GM18511 (cell line): ENCODE measurements at regions not wholly inside any gene's neighbourhood (a gene's known extent, or its start where the extent isn't known, plus 50 kb on each side); places are given as distances from the start of the nearest gene placed in this dataset.

Experiments used
- ATAC-seq: cut with Tn5 transposase; IDR thresholded peaks from one replicate; pipeline ENCODE4 v1.9.1; 2021; ENCODE audit warnings: mild to moderate bottlenecking, moderate library complexity; ENCODE audit not compliant: unreplicated experiment

- ATAC-seq, result no peak
These were observed 381.2 kb upstream of the MC4R start for GRCh38 chr18:60753753-60754152.

GRCh38 chr18:60754413-60755009 is 381.9 kb upstream of the MC4R start:
- no peak for ATAC-seq

DNA sequence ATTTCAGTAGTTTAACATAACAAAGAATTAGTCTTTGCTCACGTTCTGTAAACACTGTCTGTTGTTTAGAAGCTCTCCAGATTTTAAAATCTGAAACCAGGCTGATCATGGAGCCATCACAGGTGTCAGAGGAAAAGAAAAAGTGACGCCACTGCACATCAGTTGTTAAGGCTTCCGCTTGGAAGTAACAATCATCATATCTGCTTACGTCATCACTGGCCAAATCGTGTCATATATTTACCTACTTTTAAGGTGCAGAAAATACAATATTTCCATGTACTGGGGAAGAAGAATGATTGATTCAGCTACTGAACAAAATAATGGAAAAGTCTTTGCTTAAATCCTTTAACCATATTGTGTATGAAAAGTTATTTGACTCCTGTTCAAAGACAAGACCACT is 382.6 kb upstream of the MC4R start:
- no peak for ATAC-seq

GRCh38 chr18:60775978-60776377 is 403.4 kb upstream of the MC4R start:
- ATAC-seq, result no peak

DNA sequence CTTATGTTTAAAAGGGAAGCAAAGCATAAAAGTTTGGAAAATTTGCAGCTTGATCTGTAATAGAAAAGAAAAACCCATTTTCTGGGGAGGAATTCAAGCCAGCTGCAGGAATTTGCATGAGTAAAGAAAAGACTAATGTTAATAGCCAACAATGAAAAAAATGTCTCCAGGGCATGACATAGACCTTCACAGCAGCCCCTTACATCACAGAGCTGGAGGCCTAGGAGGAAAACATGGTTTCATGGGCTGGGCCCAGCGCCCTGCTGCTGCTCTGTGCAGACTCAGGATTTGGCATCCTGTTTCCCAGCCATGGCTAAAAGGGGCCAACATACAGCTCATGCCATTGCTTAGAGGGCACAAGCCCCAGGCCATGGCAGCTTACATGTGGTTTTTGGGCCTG is 411.6 kb upstream of the MC4R start:
- no peak for ATAC-seq

GRCh38 chr18:60794802-60795201 is 422.2 kb upstream of the MC4R start:
- no peak for ATAC-seq

DNA sequence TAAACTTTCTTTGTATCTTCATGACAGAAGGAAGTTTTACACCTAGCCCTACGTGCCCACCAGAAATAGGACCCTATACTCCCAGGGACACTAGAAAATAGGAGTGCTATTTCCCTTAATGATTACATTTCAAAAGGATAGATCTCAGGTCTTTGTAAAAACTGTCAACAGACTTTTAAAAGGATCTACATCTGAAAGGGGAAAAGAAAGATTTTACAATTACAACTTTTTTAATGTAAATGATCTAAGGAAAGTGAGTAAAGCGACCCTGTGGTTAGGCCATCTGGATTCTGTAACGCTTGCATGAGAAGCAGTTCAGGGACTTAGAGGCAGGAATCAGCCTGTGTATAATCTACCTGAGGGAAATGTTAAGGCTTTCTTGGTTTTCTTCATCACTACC is 431.8 kb upstream of the MC4R start:
- no peak for ATAC-seq

DNA sequence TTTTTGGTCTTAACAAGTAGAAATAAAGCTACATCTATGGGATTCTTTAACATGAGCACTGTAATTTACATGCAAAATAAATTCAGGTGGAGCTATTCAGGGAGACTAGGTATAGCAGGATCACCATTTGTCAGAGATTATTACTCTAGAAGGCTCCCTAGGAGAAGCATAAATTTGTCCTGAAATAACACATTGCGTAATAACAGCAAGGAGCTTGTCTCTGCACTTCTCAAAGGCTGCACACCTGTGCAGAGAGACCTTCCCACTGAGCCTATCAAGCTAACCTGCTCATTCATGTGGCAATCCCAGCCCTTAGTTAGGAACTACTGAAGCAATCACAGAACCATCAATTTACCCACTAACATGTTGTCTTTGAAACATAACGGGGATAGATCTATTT is 437.4 kb upstream of the MC4R start:
- ATAC-seq, result no peak

DNA sequence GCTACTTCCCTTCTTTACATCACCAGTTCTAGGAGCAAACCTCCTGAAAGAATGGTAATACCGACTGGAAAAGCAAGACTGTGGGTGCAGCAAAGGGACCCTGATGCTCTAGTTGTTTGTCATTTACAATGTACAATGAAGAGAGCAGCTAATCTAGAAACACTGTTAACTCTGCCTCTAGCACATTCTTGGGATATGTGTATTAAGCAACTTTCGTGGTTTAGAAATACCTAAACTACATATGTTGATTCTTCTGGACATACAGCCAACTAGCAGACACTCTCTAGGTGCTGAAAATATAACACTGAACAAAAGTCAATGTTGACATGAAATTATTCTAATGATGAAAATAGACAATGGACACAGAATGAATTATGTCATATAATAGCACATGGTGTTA is 440.3 kb upstream of the MC4R start:
- ATAC-seq, result no peak

DNA sequence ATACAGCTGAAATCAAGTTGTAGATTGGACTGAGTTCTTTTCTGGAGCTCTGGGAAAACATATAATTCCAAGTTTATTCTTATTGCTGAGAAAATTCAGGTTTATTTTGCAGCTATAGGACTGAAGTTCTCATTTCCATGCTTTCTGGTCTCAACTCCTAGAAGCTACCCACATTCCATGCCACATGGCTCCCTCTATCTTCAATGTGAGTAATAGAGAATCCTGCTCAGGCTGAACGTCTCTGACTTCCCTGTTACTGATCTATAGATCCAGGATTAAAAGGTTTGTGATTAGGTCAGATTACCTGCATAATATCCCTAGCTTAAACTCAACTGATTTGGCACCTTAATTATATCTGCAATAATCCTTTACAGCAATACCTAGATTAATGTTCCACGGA is 453.8 kb upstream of the MC4R start:
- no peak for ATAC-seq

GRCh38 chr18:60831971-60832370 is 459.4 kb upstream of the MC4R start:
- no peak for ATAC-seq

GRCh38 chr18:60838677-60839076 is 466.1 kb upstream of the MC4R start:
- ATAC-seq, result no peak

GRCh38 chr18:60846396-60846795 is 473.8 kb upstream of the MC4R start:
- ATAC-seq, result no peak

DNA sequence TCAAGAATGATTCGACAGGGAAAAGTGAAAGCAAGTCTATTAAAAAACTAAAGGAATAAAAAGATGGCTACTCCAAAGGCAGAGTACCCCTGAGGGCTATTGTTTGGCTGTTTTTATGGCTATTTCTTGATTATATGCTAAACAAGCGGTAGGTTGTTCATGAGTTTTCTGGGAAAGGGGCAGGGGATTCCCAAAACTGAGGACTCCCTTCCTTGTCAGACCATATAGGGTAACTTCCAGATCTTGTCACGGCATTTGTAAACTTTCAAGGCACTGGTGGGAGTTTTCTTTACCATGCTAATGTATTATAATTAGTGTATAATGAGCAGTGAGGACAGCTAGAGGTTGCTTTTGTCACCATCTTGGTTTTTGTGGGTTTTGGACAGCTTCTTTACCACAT is 474.9 kb upstream of the MC4R start:
- no peak for ATAC-seq

GRCh38 chr18:60861575-60861974 is 471.7 kb upstream of the CDH20 start:
- no peak for ATAC-seq

GRCh38 chr18:60862988-60863387 is 470.2 kb upstream of the CDH20 start:
- no peak for ATAC-seq

- ATAC-seq, result no peak
These were observed 467.4 kb upstream of the CDH20 start for GRCh38 chr18:60865801-60866200.

DNA sequence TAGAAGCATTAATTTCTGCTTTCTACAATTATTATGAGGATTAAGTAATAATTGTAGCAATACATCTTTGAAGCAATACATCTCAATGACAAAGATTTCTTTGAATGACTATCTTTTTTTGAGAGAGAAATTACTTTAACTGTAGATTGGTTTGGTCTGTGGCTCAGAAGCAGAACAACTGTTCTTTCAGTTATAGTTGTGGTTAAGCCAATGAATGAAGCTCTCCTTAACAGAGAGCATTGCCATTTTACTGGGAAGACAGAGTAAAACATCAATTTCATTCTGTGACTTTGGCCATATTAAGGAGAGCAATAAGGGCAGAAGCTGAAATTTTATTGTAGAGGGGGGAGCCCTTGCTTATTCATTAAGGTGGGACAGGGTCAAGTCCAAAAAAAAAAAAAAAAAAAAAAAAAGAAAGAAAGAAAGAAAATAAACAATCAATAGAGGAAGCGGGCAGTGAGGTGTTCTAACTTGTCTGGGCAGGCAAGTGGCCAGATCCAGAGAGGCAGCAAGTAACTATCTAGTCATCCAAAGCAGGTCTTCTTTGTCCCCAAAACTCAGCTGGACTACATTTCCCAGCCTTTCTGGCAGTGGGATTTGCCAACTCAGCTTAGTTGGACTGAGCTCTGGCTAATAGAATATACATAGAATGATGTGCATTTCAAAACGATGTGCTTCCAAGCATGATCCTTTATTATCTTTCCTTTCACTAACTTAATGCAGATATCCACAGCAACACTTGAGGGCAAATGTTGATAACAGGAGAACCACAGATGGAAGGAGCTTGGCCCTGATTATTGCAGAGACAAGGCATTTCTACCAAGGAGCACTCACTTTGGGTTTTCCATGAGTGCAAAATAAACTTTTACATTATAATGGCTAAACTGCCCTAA is 462.7 kb upstream of the CDH20 start:
- ATAC-seq, result no peak

GRCh38 chr18:60872434-60872833 is 460.8 kb upstream of the CDH20 start:
- ATAC-seq, result no peak

DNA sequence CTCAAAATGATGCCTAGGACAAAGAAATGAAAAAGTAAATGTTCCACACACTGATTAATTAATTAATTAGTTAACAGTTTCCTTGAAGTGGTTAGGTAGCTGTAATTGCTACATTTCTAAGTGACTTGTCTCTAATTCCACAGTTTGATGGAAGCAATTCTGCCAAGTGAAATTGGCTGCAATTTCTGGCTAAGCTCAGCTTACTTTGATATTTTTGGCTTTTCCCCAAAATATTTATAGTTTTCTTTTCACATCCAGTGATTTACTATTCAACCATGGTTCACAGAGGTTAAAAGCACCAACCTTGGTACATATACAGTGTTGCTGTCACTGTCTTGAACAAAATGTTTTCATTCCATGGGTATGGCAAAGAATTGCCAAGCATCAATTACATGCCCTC is 459.5 kb upstream of the CDH20 start:
- ATAC-seq, result no peak

GRCh38 chr18:60875957-60876507 is 457.2 kb upstream of the CDH20 start:
- ATAC-seq, result no peak

DNA sequence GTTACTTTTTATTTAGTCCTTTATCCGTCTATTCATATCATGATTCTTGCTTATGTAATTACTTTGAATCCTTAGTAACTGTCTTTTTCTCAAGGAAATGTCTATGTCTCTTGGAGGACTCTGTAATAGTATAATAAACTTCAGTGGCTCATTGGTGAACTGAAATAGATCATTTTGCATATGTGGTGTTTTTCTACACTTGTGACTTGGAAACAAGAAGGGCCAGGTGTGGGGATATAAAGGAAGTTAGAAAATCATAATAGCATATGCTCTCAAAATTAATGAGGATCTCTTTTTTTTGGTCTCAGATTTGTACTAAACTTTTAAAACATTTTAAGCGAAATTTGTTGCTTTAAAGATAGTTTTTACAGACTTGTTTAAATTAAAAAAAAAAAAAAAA is 453.0 kb upstream of the CDH20 start:
- no peak for ATAC-seq
